ENCODE measurements at regions not wholly inside any gene's neighbourhood (a gene's known extent, or its start where the extent isn't known, plus 50 kb on each side); places are given as distances from the start of the nearest gene placed in this dataset.

- Histone ChIP-seq H3K27ac (no peak overlapping the region), H3K4me3 (no peak overlapping the region), H3K4me1 (no peaks in the 10 kb centered on the region), H3K9me3 (peaks cover 13 to 14% of the 10 kb centered on the region in 2 donors), H3K36me3 (no peaks in the 10 kb centered on the region), H3K27me3 (no peaks in the 10 kb centered on the region)
- TF ChIP-seq POLR2A (IDR thresholded peaks at IDR 0.05), result no peak
- TF ChIP-seq, protein P1, sequence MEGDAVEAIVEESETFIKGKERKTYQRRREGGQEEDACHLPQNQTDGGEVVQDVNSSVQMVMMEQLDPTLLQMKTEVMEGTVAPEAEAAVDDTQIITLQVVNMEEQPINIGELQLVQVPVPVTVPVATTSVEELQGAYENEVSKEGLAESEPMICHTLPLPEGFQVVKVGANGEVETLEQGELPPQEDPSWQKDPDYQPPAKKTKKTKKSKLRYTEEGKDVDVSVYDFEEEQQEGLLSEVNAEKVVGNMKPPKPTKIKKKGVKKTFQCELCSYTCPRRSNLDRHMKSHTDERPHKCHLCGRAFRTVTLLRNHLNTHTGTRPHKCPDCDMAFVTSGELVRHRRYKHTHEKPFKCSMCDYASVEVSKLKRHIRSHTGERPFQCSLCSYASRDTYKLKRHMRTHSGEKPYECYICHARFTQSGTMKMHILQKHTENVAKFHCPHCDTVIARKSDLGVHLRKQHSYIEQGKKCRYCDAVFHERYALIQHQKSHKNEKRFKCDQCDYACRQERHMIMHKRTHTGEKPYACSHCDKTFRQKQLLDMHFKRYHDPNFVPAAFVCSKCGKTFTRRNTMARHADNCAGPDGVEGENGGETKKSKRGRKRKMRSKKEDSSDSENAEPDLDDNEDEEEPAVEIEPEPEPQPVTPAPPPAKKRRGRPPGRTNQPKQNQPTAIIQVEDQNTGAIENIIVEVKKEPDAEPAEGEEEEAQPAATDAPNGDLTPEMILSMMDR (IDR thresholded peaks at IDR 0.05), result no peak
- no peak for TF ChIP-seq POLR2AphosphoS5 (IDR thresholded peaks at IDR 0.05)
- no peak for DNase-seq (ENCODE audit: low spot score in 2 of 2)
- intact Hi-C loops (cut with DNase I; ENCODE audit: low total_unique reads), result no loop called here
Observed at GRCh38 chr3:181521831-181522230, 189.9 kb upstream of the SOX2 start.

DNA sequence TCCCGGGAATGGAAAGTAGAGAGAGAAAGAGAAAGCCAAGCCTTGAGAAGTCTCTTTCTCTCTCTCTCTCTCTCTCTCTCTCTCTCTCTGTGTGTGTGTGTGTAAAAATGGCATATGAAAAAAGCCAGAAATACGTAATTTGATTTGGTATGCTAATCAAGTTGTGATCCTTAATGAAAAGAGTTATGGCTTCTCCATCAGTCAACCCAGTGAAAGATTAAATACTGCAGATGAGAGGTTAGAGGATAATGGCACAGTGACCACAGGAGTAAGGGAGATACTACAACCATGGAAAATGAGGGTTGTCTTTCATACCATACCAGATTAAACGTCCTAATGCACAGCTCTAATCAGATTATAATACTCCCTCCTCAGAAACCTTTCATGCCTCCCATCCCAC lies 193.5 kb upstream of the SOX2 start:
- TF ChIP-seq POLR2A (IDR thresholded peaks at IDR 0.05), result no peak
- TF ChIP-seq POLR2AphosphoS5 (IDR thresholded peaks at IDR 0.05), result no peak
- TF ChIP-seq, protein P1 (IDR thresholded peaks at IDR 0.05), result no peak
- Histone ChIP-seq H3K36me3 (no peaks in the 10 kb centered on the region), H3K27ac (no peak overlapping the region), H3K4me1 (no peaks in the 10 kb centered on the region), H3K27me3 (no peaks in the 10 kb centered on the region), H3K4me3 (no peak overlapping the region), H3K9me3 (peaks cover 4 to 8% of the 10 kb centered on the region in 2 donors)
- intact Hi-C loops (cut with DNase I; ENCODE audit: low total_unique reads), result no loop called here
- DNase-seq (ENCODE audit: low spot score in 2 of 2), result no peak

DNA sequence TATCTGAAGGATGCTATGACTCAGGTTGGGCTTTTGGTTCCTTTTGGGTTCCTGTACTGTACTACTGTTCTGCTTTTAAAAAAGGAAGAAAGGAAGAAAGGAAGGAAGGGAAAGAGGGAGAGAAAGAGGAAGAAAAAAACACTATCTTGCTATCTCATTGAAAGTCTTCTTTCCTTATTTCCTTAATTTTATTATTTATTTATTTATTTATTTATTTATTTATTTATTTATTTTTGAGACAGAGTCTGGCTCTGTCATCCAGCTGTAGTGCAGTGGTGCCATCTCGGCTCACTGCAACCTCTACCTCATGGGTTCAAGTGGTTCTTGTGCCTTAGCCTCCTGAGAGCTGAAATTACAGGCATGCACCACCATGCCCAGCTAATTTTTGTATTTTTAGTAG lies 198.9 kb upstream of the SOX2 start:
- no peak for DNase-seq (ENCODE audit: low spot score in 2 of 2)
- Histone ChIP-seq H3K9me3 (peaks cover 17 to 30% of the 10 kb centered on the region in 2 donors), H3K27ac (no peak overlapping the region), H3K4me1 (no peaks in the 10 kb centered on the region), H3K27me3 (no peaks in the 10 kb centered on the region), H3K36me3 (no peaks in the 10 kb centered on the region), H3K4me3 (no peak overlapping the region)
- intact Hi-C loops (cut with DNase I; ENCODE audit: low total_unique reads), result no loop called here
- no peak for TF ChIP-seq POLR2A (IDR thresholded peaks at IDR 0.05)

DNA sequence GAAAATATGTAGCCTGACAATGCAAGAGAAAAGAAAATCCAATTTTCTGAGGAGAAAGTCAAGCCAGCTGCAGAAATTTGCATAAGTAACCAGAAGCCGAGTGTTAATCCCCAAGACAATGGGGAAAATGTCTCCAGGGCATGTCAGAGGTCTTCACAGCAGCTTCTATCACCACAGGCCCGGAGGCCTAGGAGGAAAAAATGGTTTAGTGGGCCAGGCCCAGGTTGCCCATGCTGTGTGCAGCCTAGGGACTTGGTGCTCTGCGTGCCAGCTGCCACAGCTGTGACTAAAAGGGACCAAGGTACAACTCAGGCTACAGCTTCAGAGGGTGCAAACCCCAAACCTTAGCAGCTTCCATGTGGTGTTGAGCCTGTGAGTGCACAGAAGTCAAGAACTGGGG lies 201.2 kb upstream of the SOX2 start:
- H3K27me3 ChIP-seq, result no peaks in the 10 kb centered on the region
- no peak overlapping the region for H3K27ac ChIP-seq
- no peak for DNase-seq (ENCODE audit: low spot score in 2 of 2)
- no peaks in the 10 kb centered on the region for H3K36me3 ChIP-seq
- TF ChIP-seq POLR2A (IDR thresholded peaks at IDR 0.05), result no peak
- no peak for TF ChIP-seq POLR2AphosphoS5 (IDR thresholded peaks at IDR 0.05)
- TF ChIP-seq, protein P1 (IDR thresholded peaks at IDR 0.05), result no peak
- intact Hi-C loops (cut with DNase I; ENCODE audit: low total_unique reads), result no loop called here
- no peaks in the 10 kb centered on the region for H3K4me1 ChIP-seq
- H3K9me3 ChIP-seq, result peaks cover 17 to 26% of the 10 kb centered on the region in 2 donors
- no peak overlapping the region for H3K4me3 ChIP-seq

DNA sequence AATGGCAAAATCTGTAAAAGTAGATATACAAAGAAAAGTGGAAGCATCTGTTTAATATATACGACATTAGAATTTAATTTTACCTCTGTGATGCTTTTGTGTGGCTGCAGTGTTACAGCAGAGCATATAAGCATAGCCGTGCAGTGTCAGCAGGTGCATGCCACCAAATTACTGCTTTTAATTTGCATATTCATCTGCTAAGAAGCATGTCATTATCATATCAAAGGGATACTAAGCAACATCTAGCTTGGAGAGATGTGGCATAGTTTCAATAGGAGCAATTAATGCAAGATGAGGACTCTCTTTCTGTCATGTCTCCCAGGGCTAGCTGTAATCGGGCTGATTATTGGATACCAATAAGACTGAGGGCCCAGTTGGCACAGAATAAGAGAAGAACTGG lies 214.4 kb upstream of the SOX2 start:
- Histone ChIP-seq H3K36me3 (no peaks in the 10 kb centered on the region), H3K27me3 (no peaks in the 10 kb centered on the region), H3K27ac (no peak overlapping the region), H3K9me3 (no peaks in the 10 kb centered on the region), H3K4me3 (no peak overlapping the region), H3K4me1 (no peaks in the 10 kb centered on the region)
- intact Hi-C loops (cut with DNase I; ENCODE audit: low total_unique reads), result no loop called here
- TF ChIP-seq POLR2A (IDR thresholded peaks at IDR 0.05), result no peak
- TF ChIP-seq, protein P1 (IDR thresholded peaks at IDR 0.05), result no peak
- no peak for TF ChIP-seq POLR2AphosphoS5 (IDR thresholded peaks at IDR 0.05)
- no peak for DNase-seq (ENCODE audit: low spot score in 2 of 2)

DNA sequence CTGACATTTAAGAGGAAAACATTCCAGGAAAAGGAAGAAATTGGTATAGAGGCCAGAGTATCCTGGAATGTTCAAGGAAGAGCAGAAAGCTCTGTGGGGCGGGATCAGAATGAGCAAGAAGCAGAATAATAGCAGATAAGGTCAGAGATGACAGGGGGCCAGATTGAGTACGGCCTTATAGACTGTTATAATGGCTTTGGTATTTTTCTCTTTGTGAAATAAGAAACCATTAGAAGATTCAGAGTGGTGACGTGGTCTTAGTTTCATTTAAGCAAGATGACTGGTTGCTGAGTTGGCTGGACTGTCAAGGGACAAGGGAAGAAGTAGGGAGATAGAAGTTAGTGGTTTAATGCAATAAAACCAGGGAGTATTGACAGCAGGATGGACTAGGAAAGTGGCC lies 218.3 kb upstream of the SOX2 start:
- Histone ChIP-seq H3K4me3 (no peak overlapping the region), H3K36me3 (no peaks in the 10 kb centered on the region), H3K9me3 (no peaks in the 10 kb centered on the region), H3K27ac (no peak overlapping the region), H3K27me3 (no peaks in the 10 kb centered on the region), H3K4me1 (no peaks in the 10 kb centered on the region)
- intact Hi-C loops (cut with DNase I; ENCODE audit: low total_unique reads), result no loop called here
- DNase-seq (ENCODE audit: low spot score in 2 of 2), result no peak
- TF ChIP-seq, protein P1 (IDR thresholded peaks at IDR 0.05), result no peak
- TF ChIP-seq POLR2AphosphoS5 (IDR thresholded peaks at IDR 0.05) (no peak), POLR2A (IDR thresholded peaks at IDR 0.05) (no peak)
